GM12878 (cell line): ENCODE measurements at regions not wholly inside any gene's neighbourhood (a gene's known extent, or its start where the extent isn't known, plus 50 kb on each side); places are given as distances from the start of the nearest gene placed in this dataset.

Experiments
- ATAC-seq: fragments of 200-7000 bp; cut with Tn5 transposase; 3 replicates; pipeline ENCODE4 v1.9.1; 2020; ENCODE audit warnings: mild to moderate bottlenecking, moderate library complexity
- BruUV-seq: library from RNA; stranded (reverse); fragments of 400-500 nt; replicated peaks from 2 replicates; lab custom pipeline; 2021; lab: Mats Ljungman, UMichigan
- CTCF ChIA-PET: fragments of 300-600 bp; sonication (Branson Sonifier 250); formaldehyde crosslinking; extraction: SDS; loops from one replicate; lab custom pipeline; 2021; ENCODE audit warnings: inconsistent platforms; lab: Yijun Ruan, JAX
- POLR2A ChIA-PET: fragments of 350-600 bp; formaldehyde crosslinking; extraction: SDS; loops from one replicate; lab custom pipeline; 2021; ENCODE audit warnings: inconsistent platforms; lab: Charles Lee
- RAD21 ChIA-PET: fragments of 300-600 bp; sonication (Branson Sonifier 250); formaldehyde crosslinking; loops from one replicate; lab custom pipeline; 2023; ENCODE audit warnings: antibody characterized with exemption; ENCODE audit not compliant: unreplicated experiment; lab: Charles Lee
- SMC1A ChIA-PET: fragments of 300-600 bp; sonication (Branson Sonifier 250); formaldehyde crosslinking; loops from one replicate; lab custom pipeline; 2023; ENCODE audit not compliant: unreplicated experiment, uncharacterized antibody; lab: Charles Lee
- DNase-seq: peaks from one replicate; pipeline ENCODE4 v3.0.0-alpha.2; 2011; ENCODE audit warnings: low read depth, low spot score
- FAIRE-seq: peaks from 3 replicates; lab custom pipeline; 2011; peaks lifted over from hg19 to GRCh38; lab: Jason Lieb, UNC
- H2AFZ ChIP-seq: 2 replicates; pipeline ENCODE4 v1.6.0; 2011; ENCODE audit warnings: low read depth, low read length, control low read depth; ENCODE audit not compliant: control insufficient read depth
- H3K27ac ChIP-seq: 2 replicates; pipeline ENCODE4 v1.5.1; 2011; ENCODE audit warnings: control low read depth; ENCODE audit not compliant: control insufficient read depth, insufficient read depth
- H3K27me3 ChIP-seq, 2 experiments: replicated peaks in 1 of 2; 2 replicates each; pipeline versions ENCODE4 v1.6.0 to v1.6.1; 2011; ENCODE audit warnings: low read length in 1 of 2; ENCODE audit not compliant: control insufficient read depth in 2 of 2, insufficient read depth in 2 of 2
- H3K36me3 ChIP-seq, 2 experiments: 2 replicates each; pipeline ENCODE4 v1.5.1; 2011; ENCODE audit warnings: low read length in 1 of 2; ENCODE audit not compliant: control insufficient read depth in 2 of 2, insufficient read depth in 2 of 2
- H3K4me1 ChIP-seq: 2 replicates; pipeline ENCODE4 v1.6.1; 2011; ENCODE audit warnings: mild to moderate bottlenecking, low read length, moderate library complexity, mixed read lengths; ENCODE audit not compliant: control insufficient read depth, insufficient read depth
- H3K4me2 ChIP-seq: 2 replicates; pipeline ENCODE4 v1.6.0; 2011; ENCODE audit warnings: control low read depth; ENCODE audit not compliant: control insufficient read depth, insufficient read depth
- H3K4me3 ChIP-seq: fragments of 200-600 bp; sonication (generic); 2 replicates; pipeline ENCODE4 v1.5.1; 2016
- H3K79me2 ChIP-seq: 2 replicates; pipeline ENCODE4 v1.6.0; 2011; ENCODE audit warnings: low read length; ENCODE audit not compliant: control insufficient read depth, insufficient read depth
- H3K9ac ChIP-seq: 2 replicates; pipeline ENCODE4 v1.8.0; 2011; ENCODE audit warnings: low read length, control low read depth, mixed read lengths; ENCODE audit not compliant: control insufficient read depth, insufficient read depth
- H3K9me3 ChIP-seq: replicated peaks from 3 replicates; pipeline ENCODE4 v1.5.1; 2011; ENCODE audit warnings: mild to moderate bottlenecking, low read length; ENCODE audit not compliant: control insufficient read depth, insufficient read depth
- H4K20me1 ChIP-seq: 2 replicates; pipeline ENCODE4 v1.6.0; 2011; ENCODE audit not compliant: control insufficient read depth, insufficient read depth
- CHD1 ChIP-seq: IDR thresholded peaks from 2 replicates; pipeline ENCODE4 v1.6.1; 2012; ENCODE audit warnings: low read depth, low read length, improper control_type of control experiment
- CREB1 ChIP-seq: IDR thresholded peaks from 2 replicates; pipeline ENCODE4 v1.6.1; 2012; ENCODE audit warnings: low read depth, mild to moderate bottlenecking, inconsistent platforms
- ESRRA ChIP-seq: IDR thresholded peaks from 2 replicates; pipeline ENCODE4 v1.6.1; 2012; ENCODE audit warnings: mild to moderate bottlenecking, low read length, improper control_type of control experiment
- HDAC2 ChIP-seq: fragments of 200-600 bp; sonication (generic); IDR thresholded peaks from 2 replicates; pipeline ENCODE4 v1.6.1; 2017
- HDAC6 ChIP-seq: fragments of 200-600 bp; sonication (generic); IDR thresholded peaks from one replicate; pipeline ENCODE4 v1.8.0; 2017; ENCODE audit warnings: antibody characterized with exemption; ENCODE audit not compliant: unreplicated experiment
- MAX ChIP-seq: IDR thresholded peaks from 2 replicates; pipeline ENCODE4 v1.6.1; 2012; ENCODE audit warnings: low read depth, low read length, improper control_type of control experiment
- MXI1 ChIP-seq: fragments of 150-350 bp; IDR thresholded peaks from 2 replicates; pipeline ENCODE4 v1.6.1; 2011; ENCODE audit warnings: low read depth, mild to moderate bottlenecking, inconsistent platforms, low read length, improper control_type of control experiment
- NFYA ChIP-seq: IDR thresholded peaks from 2 replicates; pipeline ENCODE4 v1.6.1; 2011; ENCODE audit warnings: low read depth, mild to moderate bottlenecking, low read length, improper control_type of control experiment, borderline replicate concordance
- RB1 ChIP-seq: fragments of 450-650 bp; formaldehyde crosslinking; IDR thresholded peaks from 2 replicates; pipeline ENCODE4 v1.6.1; 2017; ENCODE audit warnings: mild to moderate bottlenecking, borderline replicate concordance
- SMAD5 ChIP-seq: IDR thresholded peaks from 2 replicates; pipeline ENCODE4 v1.6.1; 2016; ENCODE audit warnings: antibody characterized with exemption, low read depth
- SMC3 ChIP-seq: IDR thresholded peaks from 2 replicates; pipeline ENCODE4 v1.6.1; 2011; ENCODE audit warnings: low read length, improper control_type of control experiment, borderline replicate concordance
- SP1 ChIP-seq: IDR thresholded peaks from one replicate; pipeline ENCODE4 v1.6.1; 2011; ENCODE audit warnings: low read depth, low read length
- SREBF2 ChIP-seq: IDR thresholded peaks from 2 replicates; pipeline ENCODE4 v1.6.1; 2012; ENCODE audit warnings: mild to moderate bottlenecking, low read length
- whole genome bisulfite sequencing: methylation state at CpG from one replicate; pipeline ENCODE4 v1.1.6; 2016; ENCODE audit warnings: low lambda C conversion rate; ENCODE audit not compliant: insufficient replicate concordance, insufficient coverage; ENCODE audit errors: missing lambda C conversion rate; 5-methylcytosine and 5-hydroxymethylcytosine counted together
- in situ Hi-C: fragments of 300-500 bp; cut with MboI; formaldehyde crosslinking; loops from 9 replicates; pipeline ENCODE4 v1.14.3; 2018; ENCODE audit warnings: mixed read lengths
- intact Hi-C: fragments of 100-400 bp; cut with micrococcal nuclease; formaldehyde crosslinking; loops from one replicate; pipeline ENCODE4 v1.14.2; 2022; ENCODE audit not compliant: unreplicated experiment
- TF ChIP-seq, protein P1 (sequence below): fragments of 450-650 bp; formaldehyde crosslinking; IDR thresholded peaks from 2 replicates; pipeline ENCODE4 v1.4.0; 2022; ENCODE audit warnings: mild to moderate bottlenecking, moderate library complexity

DNA sequence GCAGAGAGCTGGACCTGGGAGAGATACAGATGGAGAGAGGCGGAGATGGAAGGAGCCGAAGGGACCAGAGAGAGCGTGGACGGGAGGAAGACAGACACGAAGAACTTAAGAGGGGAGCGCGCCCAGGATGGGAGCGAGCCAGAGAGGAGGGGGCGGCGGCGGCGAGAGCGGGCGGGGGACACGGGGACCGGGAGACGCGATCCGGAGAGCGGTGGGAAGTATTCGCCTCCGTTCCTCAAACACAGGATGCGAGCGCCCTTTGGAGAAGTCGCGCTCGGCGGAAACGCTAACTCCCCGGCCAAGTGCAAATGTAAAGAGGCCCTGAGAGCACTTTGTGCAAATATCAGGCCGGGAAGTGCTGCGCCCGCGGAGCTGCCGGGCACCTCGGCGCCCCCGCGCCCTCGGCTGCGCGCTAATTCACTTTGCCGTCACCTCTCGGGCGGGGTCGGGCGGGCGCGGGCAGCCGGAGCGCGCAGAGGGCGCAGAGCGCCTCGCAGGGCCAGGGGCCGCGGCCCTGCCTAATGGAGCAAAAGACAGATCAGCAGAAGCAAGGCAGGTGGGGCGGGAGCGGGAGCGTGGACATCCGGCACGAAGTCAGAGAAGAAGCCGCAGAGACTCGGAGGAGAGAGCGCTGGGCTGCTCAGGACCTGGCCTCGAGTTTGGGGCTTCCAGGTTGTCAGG is 281.2 kb downstream of the RRAGC start:
- FAIRE-seq (no peak), ATAC-seq (no peak), DNase-seq (no peak)
- RAD21 ChIA-PET, result interaction anchor here (0.6 kb wide), 1 partner anchor 531 kb away, joined by 6 read pairs; no protein-coding TSS in a partner anchor
- CTCF ChIA-PET, result no interaction called here
- Histone ChIP-seq H3K27ac (no peak overlapping the region), H3K9me3 (no peaks in the 10 kb centered on the region), H4K20me1 (no peaks in the 10 kb centered on the region), H3K36me3 (no peaks in the 10 kb centered on the region), H3K4me1 (no peaks in the 10 kb centered on the region; the same call in 1 of the 2 replicates), H2AFZ (peak overlapping the region; percentile 46; the same call in 1 of the 2 replicates), H3K4me2 (peak overlapping the region; percentile 67), H3K4me3 (peak overlapping the region; percentile 44; the same call in 1 of the 2 replicates), H3K79me2 (no peaks in the 10 kb centered on the region), H3K9ac (no peak overlapping the region; the same call in 1 of the 2 replicates), H3K27me3 (peaks cover 5 to 6% of the 10 kb centered on the region in 2 experiments; a peak in 3 of 4 replicates)
- SMC1A ChIA-PET, result no interaction called here
- TF ChIP-seq HDAC6 (peak; percentile 84), SP1 (no peak)
- BruUV-seq, result no TSS peak
- intact Hi-C loops, result no loop called here
- WGBS, result 12% methylated on average over 50 of the region's 66 CpGs
- in situ Hi-C loops, result loop anchor here (25.0 kb wide), 1 partner anchor 541 kb away; the partner anchor contains the start of gene POU3F1
- POLR2A ChIA-PET, result interaction anchor here (0.5 kb wide), 1 partner anchor 96 kb away, joined by 3 read pairs; no protein-coding TSS in a partner anchor

GRCh38 chr1:38577937-38578270 is 281.7 kb downstream of the RRAGC start:
- ChIA-PET CTCF (no interaction called here), SMC1A (interaction anchor here (1.1 kb wide), 1 partner anchor 404 kb away, joined by 3 read pairs; no protein-coding TSS in a partner anchor), RAD21 (interaction anchor here (0.6 kb wide), 1 partner anchor 531 kb away, joined by 6 read pairs; no protein-coding TSS in a partner anchor), POLR2A (interaction anchor here (0.5 kb wide), 1 partner anchor 95 kb away, joined by 3 read pairs; no protein-coding TSS in a partner anchor)
- H2AFZ ChIP-seq, result no peak overlapping the region; the same call in none of the 2 replicates
- peak overlapping the region; percentile 67 for H3K4me2 ChIP-seq
- peaks cover 5 to 6% of the 10 kb centered on the region in 2 experiments; a peak in 3 of 4 replicates for H3K27me3 ChIP-seq
- WGBS, result 54% methylated on average over 5 of the region's 5 CpGs
- no peaks in the 10 kb centered on the region for H4K20me1 ChIP-seq
- in situ Hi-C loops, result loop anchor here (25.0 kb wide), 1 partner anchor 541 kb away; the partner anchor contains the start of gene POU3F1
- H3K9me3 ChIP-seq, result no peaks in the 10 kb centered on the region
- ATAC-seq (no peak), DNase-seq (no peak), FAIRE-seq (no peak)
- H3K36me3 ChIP-seq, result no peaks in the 10 kb centered on the region
- H3K9ac ChIP-seq, result no peak overlapping the region; the same call in 1 of the 2 replicates
- H3K4me1 ChIP-seq, result no peaks in the 10 kb centered on the region; the same call in 1 of the 2 replicates
- 0 out of 2 replicates have a peak overlapping the region, but pooled peaks have one; percentile 44 for H3K4me3 ChIP-seq
- intact Hi-C loops, result no loop called here
- H3K27ac ChIP-seq, result no peak overlapping the region
- BruUV-seq, result no TSS peak
- no peaks in the 10 kb centered on the region for H3K79me2 ChIP-seq
- no peak for TF ChIP-seq SREBF2
- TF ChIP-seq NFYA, result no peak
- no peak for TF ChIP-seq HDAC2
- no peak for TF ChIP-seq MAX
- no peak for TF ChIP-seq SMC3
- no peak for TF ChIP-seq CREB1
- no peak for TF ChIP-seq ESRRA
- TF ChIP-seq MXI1, result no peak
- TF ChIP-seq, protein P1, sequence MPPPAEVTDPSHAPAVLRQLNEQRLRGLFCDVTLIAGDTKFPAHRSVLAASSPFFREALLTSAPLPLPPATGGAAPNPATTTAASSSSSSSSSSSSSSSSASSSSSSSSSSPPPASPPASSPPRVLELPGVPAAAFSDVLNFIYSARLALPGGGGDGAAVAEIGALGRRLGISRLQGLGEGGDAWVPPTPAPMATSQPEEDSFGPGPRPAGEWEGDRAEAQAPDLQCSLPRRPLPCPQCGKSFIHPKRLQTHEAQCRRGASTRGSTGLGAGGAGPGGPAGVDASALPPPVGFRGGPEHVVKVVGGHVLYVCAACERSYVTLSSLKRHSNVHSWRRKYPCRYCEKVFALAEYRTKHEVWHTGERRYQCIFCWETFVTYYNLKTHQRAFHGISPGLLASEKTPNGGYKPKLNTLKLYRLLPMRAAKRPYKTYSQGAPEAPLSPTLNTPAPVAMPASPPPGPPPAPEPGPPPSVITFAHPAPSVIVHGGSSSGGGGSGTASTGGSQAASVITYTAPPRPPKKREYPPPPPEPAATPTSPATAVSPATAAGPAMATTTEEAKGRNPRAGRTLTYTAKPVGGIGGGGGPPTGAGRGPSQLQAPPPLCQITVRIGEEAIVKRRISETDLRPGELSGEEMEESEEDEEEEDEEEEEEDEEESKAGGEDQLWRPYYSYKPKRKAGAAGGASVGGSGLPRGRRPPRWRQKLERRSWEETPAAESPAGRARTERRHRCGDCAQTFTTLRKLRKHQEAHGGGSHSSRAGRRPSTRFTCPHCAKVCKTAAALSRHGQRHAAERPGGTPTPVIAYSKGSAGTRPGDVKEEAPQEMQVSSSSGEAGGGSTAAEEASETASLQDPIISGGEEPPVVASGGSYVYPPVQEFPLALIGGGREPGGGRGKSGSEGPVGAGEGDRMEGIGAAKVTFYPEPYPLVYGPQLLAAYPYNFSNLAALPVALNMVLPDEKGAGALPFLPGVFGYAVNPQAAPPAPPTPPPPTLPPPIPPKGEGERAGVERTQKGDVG (CRISPR knock-in tag), result no peak
- no peak for TF ChIP-seq HDAC6
- no peak for TF ChIP-seq RB1
- no peak for TF ChIP-seq CHD1
- TF ChIP-seq SMAD5, result no peak
